GM12874 (cell line): ENCODE measurements at regions not wholly inside any gene's neighbourhood (a gene's known extent, or its start where the extent isn't known, plus 50 kb on each side); places are given as distances from the start of the nearest gene placed in this dataset.

Source experiments
- TF ChIP-seq, protein P1 (sequence below): IDR thresholded peaks from 2 replicates; pipeline ENCODE4 v1.5.1; 2011; ENCODE audit warnings: low read depth, mild to moderate bottlenecking, control low read depth, low read length, moderate library complexity; ENCODE audit not compliant: insufficient read depth

DNA sequence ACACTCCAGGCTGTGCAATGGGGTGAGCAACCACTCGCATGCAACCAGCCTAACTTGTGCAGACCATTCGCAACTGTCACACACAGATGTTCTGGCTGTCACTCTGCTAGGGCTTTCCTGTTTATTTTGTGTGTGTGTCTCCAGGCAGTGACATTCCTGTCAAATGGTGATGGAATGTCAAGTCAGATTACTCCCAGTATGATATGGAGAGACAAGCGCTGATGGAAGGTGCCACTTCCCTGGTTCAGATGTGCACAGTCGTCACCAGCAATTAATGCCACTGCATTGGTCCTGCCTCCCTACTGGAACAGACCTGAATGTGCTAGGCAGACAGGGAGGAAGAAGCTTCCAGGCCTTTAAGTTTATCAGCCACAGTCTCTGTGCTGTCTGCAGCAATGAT is 442.4 kb upstream of the ISX start:
- TF ChIP-seq, protein P1, sequence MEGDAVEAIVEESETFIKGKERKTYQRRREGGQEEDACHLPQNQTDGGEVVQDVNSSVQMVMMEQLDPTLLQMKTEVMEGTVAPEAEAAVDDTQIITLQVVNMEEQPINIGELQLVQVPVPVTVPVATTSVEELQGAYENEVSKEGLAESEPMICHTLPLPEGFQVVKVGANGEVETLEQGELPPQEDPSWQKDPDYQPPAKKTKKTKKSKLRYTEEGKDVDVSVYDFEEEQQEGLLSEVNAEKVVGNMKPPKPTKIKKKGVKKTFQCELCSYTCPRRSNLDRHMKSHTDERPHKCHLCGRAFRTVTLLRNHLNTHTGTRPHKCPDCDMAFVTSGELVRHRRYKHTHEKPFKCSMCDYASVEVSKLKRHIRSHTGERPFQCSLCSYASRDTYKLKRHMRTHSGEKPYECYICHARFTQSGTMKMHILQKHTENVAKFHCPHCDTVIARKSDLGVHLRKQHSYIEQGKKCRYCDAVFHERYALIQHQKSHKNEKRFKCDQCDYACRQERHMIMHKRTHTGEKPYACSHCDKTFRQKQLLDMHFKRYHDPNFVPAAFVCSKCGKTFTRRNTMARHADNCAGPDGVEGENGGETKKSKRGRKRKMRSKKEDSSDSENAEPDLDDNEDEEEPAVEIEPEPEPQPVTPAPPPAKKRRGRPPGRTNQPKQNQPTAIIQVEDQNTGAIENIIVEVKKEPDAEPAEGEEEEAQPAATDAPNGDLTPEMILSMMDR: no peak

DNA sequence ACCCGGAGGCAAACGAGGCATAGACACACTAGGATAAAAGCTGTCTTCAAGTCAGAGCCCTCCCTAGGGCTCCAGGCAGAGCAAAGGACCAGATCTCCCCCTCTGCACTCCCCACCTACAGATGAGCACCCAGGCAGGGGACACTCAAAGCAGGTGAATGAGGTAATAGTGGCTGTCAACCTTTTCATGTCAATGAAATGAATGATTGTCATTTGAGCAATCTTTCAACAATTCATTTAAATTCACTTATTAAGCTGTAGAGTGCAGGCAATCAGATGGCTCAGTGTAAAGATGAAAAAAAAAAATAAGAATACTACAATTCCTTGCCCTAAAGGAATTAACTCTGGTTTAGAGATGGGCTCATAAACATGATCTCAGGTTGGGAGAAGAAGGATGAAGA is 427.8 kb upstream of the ISX start:
- TF ChIP-seq, protein P1: no peak

DNA sequence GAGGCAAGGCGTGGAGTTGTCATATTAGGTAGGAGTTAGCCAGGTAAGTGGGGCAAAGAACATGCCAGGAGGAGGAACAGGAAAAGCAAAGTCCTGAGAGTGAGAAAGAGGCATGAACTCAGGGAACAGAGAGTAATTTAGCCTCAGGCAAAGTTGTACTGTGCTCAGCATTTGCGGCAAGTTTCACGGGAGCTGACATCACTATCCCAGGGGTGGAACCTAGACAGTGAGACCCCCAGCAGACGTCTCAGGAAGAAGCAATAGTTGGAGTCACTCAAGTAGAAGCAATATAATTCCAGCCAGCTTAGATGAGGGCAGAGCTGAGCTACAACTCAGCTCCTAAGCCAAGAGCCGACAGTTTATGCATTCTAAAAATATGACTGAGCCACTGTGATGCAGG is 426.0 kb upstream of the ISX start:
- TF ChIP-seq, protein P1: no peak

DNA sequence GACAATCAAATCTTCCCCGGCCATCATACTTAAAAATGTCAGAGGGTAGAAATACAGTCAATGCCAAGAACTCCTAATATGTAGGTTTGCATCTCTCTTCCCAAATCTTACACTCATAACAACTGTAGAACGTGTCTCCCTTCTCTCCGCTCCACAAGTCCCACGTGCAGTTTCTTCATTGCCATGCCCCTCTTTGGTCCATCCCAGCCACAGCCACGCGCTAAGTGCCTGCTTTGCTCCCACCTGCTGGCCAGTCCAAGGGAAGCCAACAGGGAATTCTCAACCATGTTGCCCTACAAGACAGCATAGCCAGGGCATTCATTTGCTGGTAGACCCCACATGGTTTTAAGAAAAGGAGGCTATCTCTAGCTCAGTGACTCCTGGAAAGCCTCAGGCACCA is 420.6 kb upstream of the ISX start:
- TF ChIP-seq, protein P1: no peak

DNA sequence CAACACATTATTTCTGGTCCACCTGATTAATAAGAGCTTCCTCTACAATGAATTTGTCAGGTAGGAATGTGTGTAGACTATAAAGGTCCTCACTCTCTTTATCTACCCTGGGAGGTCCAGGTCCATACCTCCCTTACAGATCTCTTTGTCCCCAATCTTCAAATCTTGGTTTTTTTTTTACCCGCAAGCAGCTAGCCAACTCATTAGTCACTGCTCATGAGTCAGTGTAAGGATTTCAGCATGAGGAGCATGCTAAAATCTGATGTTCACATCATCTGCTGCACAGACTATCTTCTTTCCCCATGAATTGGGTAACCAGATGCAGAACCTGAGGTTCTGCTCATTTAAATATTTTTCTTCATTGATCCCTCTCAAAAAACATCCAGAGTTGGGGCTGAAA is 397.0 kb upstream of the ISX start:
- TF ChIP-seq, protein P1: no peak

DNA sequence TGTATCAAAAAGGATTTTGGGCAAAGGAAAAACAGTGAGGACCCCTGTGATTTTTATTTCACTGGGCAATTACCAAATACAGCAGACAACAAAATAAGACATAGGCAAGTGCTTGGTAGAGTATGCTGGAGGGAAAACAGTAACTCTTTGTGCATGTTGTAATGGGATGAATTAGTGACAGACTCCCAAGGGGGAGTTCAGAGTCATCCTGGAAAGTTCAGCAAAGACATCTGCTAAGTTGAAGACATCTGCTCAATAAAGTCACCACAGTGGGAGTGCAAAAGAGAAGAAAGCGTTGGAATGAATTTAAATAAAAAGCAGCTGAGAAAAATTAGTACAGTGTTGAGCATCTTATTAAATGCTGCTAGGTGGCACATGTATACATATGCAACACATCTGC is 378.8 kb upstream of the ISX start:
- TF ChIP-seq, protein P1: no peak

DNA sequence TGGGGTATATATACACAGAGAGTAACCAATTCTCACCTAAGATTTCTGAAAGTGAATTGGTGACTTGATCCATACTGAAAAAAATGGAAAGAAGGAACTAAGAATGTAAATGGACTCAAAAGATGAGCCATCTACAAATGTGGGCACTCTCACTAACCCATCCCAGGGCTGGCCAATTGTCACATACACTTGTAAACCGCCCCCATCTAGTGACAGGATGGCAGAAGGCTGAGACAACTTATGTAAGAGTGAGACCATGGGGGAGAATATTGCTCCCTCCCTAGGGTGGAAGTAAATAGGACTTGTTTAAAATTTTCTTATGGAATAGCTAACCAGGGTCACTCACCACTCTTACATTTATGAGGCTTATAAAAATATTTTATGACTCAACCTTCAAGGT is 377.1 kb upstream of the ISX start:
- TF ChIP-seq, protein P1: no peak

DNA sequence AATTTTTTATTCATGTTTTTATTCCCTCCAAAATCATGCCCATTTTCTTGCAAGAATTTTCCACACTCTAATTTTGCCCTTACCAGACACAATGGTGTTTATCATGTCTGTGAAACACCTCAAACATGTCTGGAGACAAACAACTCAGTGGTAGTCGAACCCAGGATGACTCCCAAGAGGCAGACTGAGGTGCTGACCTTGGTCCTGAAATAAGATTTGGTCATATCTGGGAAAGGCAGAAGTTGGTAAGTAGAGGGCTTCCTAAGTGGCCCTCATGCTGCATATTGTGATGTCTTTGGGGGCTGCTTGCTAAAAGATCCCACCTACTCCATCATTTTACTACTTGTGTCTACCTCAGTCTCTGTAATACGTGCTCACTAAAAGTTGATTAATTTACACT is 369.4 kb upstream of the ISX start:
- TF ChIP-seq, protein P1: no peak
